C4-2B (cell line): ENCODE measurements at regions not wholly inside any gene's neighbourhood (a gene's known extent, or its start where the extent isn't known, plus 50 kb on each side); places are given as distances from the start of the nearest gene placed in this dataset.

Source experiments
- H3K27ac ChIP-seq: fragments of 450-650 bp; 2 replicates; pipeline ENCODE4 v1.5.1; 2017
- ZFX ChIP-seq: fragments of 450-650 bp; IDR thresholded peaks from 2 replicates; pipeline ENCODE4 v1.6.1; 2017
- TF ChIP-seq, protein P1 (sequence below): fragments of 450-650 bp; conservative IDR thresholded peaks from 2 replicates; pipeline ENCODE4 v1.5.1; 2017; ENCODE audit warnings: mild to moderate bottlenecking

DNA sequence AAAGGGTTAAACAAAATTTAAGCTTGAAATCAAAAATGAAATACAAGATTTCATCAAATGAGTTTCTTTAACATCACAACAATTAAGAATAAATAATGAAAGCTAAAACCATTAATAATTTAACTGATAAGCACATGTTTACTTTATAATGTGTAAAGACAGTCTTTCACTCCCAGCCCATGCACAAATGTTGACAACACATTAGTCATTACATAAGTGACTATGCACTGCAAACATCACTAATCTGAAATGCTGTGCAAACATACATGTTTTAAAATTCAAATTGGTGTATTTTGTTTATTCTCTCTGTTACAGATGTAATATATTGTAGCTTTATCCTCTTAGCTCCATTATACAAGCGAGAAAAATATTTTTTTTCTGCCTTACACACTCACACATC, 220.6 kb upstream of the CPXCR1 start:
- no peak overlapping the region for H3K27ac ChIP-seq
- no peak for TF ChIP-seq ZFX
- TF ChIP-seq, protein P1, sequence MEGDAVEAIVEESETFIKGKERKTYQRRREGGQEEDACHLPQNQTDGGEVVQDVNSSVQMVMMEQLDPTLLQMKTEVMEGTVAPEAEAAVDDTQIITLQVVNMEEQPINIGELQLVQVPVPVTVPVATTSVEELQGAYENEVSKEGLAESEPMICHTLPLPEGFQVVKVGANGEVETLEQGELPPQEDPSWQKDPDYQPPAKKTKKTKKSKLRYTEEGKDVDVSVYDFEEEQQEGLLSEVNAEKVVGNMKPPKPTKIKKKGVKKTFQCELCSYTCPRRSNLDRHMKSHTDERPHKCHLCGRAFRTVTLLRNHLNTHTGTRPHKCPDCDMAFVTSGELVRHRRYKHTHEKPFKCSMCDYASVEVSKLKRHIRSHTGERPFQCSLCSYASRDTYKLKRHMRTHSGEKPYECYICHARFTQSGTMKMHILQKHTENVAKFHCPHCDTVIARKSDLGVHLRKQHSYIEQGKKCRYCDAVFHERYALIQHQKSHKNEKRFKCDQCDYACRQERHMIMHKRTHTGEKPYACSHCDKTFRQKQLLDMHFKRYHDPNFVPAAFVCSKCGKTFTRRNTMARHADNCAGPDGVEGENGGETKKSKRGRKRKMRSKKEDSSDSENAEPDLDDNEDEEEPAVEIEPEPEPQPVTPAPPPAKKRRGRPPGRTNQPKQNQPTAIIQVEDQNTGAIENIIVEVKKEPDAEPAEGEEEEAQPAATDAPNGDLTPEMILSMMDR = no peak

GRCh38 chrX:88558421-88558820, 188.6 kb upstream of the CPXCR1 start:
- no peak overlapping the region for H3K27ac ChIP-seq
- no peak for TF ChIP-seq ZFX
- TF ChIP-seq, protein P1 = no peak

DNA sequence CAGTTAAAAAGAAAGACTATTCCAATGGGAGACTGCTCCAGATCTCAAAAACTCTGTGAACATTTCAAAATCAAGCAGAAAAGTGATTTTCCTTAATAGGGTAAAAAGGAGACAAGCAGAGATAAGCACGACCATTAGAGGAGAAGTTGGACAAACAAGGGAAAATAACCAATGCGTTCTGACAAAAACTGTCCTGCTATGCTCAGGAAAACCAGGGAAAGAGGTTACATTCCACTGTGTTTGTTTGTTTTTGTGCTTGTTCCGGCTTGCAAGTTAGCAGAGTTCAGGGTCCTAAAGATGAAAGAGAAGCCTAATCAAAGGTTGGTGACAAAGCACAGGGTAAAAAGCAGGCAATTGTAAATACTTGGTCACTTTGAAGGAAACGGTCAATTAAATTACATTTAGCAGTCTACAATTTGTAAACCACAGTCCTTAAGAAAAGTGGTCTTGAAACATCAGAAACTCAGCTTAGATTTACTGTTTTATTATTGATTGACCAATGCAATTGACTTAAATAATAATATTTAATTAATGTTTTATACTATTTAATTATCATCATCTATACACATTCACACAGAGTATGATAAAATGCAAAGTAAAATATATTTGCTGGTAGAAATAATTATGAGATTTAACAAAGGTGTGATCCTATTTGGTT, 186.2 kb upstream of the CPXCR1 start:
- TF ChIP-seq, protein P1 = no peak
- H3K27ac ChIP-seq = no peak overlapping the region

DNA sequence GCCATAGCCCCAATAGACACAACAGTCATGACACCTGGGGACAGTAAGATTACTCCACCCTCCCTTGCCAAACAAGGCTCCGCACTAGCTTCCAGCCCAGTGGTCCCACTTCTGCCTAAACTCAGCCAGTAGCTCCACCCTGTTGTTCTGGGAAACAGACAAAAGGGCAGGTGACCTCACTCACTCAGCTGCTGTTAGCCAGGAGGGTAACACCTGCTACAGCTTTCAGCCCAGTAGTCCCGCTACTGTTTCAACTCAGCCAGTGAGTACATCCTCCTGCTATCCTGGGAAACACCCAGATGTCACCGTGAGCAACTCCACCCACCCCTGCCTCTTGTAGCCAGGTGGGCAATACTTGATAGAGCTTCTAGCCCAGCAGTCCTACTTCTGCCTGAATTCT, 162.7 kb upstream of the CPXCR1 start:
- TF ChIP-seq, protein P1 = no peak
- TF ChIP-seq ZFX = no peak
- H3K27ac ChIP-seq = no peak overlapping the region

GRCh38 chrX:88586317-88586716, 160.7 kb upstream of the CPXCR1 start:
- TF ChIP-seq, protein P1 = no peak
- H3K27ac ChIP-seq = no peak overlapping the region

DNA sequence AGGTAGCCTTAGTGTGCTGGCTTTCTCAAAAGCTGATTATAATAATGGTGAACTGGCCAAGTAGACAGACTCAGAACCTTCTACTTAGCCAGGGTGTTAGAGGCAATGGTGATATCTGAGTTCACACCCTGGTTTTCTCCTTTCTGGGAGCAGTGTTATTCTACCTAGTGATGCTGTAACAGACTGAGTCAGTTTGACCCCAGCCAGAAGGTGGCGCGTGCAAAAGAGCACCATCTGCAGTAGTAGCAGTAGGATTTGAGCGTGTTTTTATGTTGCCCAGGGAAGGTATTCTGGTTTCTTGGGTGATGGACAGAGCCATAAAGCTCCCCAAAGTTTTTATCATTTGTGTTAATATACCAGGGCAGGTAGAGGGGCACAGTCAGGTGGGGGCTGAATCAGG, 143.8 kb upstream of the CPXCR1 start:
- TF ChIP-seq ZFX = no peak
- TF ChIP-seq, protein P1 = 0 out of 2 replicates have a peak, but pooled peaks have one; percentile 14
- H3K27ac ChIP-seq = no peak overlapping the region

DNA sequence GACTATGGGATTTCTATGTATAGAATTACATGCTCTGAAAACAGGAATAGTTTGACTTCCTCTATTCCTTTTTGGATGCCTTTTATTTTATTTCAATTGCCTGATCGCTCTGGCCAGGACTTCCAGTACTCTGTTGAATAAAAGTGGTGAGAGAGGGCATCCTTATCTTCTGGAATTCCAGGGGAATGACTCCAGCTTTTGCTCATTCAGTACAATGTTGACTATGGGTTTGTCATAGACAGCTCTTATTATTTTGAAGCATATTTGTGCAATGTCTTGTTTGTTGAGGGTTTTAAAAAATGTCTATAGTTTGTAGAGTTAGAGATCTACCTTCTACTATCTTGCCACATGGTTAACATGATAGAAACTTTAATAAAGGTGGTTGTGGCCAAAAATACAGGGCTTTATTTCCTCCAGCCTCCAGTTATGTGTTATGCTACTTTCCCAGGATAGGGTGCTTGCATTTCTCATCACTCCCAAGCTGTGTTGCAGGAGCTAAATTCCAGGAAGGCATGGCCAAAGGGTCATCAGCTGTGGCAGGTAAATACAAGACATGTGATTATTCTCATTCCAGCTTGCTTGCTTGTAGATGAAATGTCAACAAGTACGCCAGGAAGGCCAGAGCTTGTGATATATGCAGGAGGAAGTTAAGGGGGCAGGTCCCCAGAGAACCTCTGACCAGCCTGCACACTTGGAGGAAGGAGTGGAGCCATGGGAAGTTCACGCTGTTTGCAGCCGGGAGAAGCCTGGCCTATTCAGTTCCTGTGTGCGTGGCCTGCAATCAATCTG, 142.4 kb upstream of the CPXCR1 start:
- no peak for TF ChIP-seq ZFX
- TF ChIP-seq, protein P1 = no peak
- no peak overlapping the region for H3K27ac ChIP-seq
